Hepatocyte (in vitro differentiated cells): ENCODE measurements at regions not wholly inside any gene's neighbourhood (a gene's known extent, or its start where the extent isn't known, plus 50 kb on each side); places are given as distances from the start of the nearest gene placed in this dataset.

Experiments
- DNase-seq: peaks from one replicate; pipeline ENCODE4 v3.0.0-alpha.2; 2016; ENCODE audit warnings: low spot score
- H2AFZ ChIP-seq: fragments of 200-600 bp; sonication (generic); 2 replicates; pipeline ENCODE4 v1.6.0; 2016; ENCODE audit warnings: antibody characterized with exemption, mild to moderate bottlenecking
- H3K27ac ChIP-seq: fragments of 200-600 bp; sonication (generic); 2 replicates; pipeline ENCODE4 v1.5.1; 2016; ENCODE audit warnings: mild to moderate bottlenecking
- H3K27me3 ChIP-seq: fragments of 200-600 bp; sonication (generic); 2 replicates; pipeline ENCODE4 v1.6.1; 2016
- H3K36me3 ChIP-seq: fragments of 200-600 bp; sonication (generic); replicated peaks from 2 replicates; pipeline ENCODE4 v1.5.1; 2016; ENCODE audit warnings: low read depth; ENCODE audit not compliant: insufficient read depth
- H3K4me1 ChIP-seq: fragments of 200-600 bp; sonication (generic); 2 replicates; pipeline ENCODE4 v1.5.1; 2016; ENCODE audit warnings: mild to moderate bottlenecking, moderate library complexity; ENCODE audit not compliant: insufficient read depth
- H3K4me2 ChIP-seq: fragments of 200-600 bp; sonication (generic); 2 replicates; pipeline ENCODE4 v1.6.0; 2016
- H3K4me3 ChIP-seq: fragments of 200-600 bp; sonication (generic); 2 replicates; pipeline ENCODE4 v1.5.1; 2016; ENCODE audit warnings: mild to moderate bottlenecking
- H3K79me2 ChIP-seq: fragments of 200-600 bp; sonication (generic); 2 replicates; pipeline ENCODE4 v1.6.0; 2017; ENCODE audit warnings: mild to moderate bottlenecking
- H3K9me2 ChIP-seq: fragments of 200-600 bp; sonication (generic); replicated peaks from 2 replicates; pipeline ENCODE4 v1.6.0; 2017; ENCODE audit warnings: mild to moderate bottlenecking; ENCODE audit not compliant: insufficient read depth
- H3K9me3 ChIP-seq: fragments of 200-600 bp; sonication (generic); 2 replicates; pipeline ENCODE4 v1.5.1; 2016; ENCODE audit warnings: low read depth, mild to moderate bottlenecking
- H4K20me1 ChIP-seq: fragments of 200-600 bp; sonication (generic); 2 replicates; pipeline ENCODE4 v1.6.0; 2016; ENCODE audit warnings: mild to moderate bottlenecking; ENCODE audit not compliant: insufficient read depth, poor library complexity, severe bottlenecking
- EZH2 ChIP-seq: fragments of 200-600 bp; sonication (generic); IDR thresholded peaks from 2 replicates; pipeline ENCODE4 v1.6.1; 2016; ENCODE audit warnings: antibody characterized with exemption, mild to moderate bottlenecking, borderline replicate concordance
- EZH2phosphoT487 ChIP-seq: fragments of 200-600 bp; sonication (generic); IDR thresholded peaks from one replicate; pipeline ENCODE4 v1.6.1; 2018; ENCODE audit warnings: antibody characterized with exemption, mild to moderate bottlenecking, low read depth, moderate library complexity; ENCODE audit not compliant: unreplicated experiment, severe bottlenecking
- WGBS: methylation state at CpG from one replicate; pipeline ENCODE4 v1.1.6; 2016; ENCODE audit warnings: low lambda C conversion rate; ENCODE audit errors: missing lambda C conversion rate; 5-methylcytosine and 5-hydroxymethylcytosine counted together
- TF ChIP-seq, protein P1 (sequence below): fragments of 200-600 bp; sonication (generic); IDR thresholded peaks from 2 replicates; pipeline ENCODE4 v1.5.1; 2016; ENCODE audit warnings: antibody characterized with exemption, mild to moderate bottlenecking; ENCODE audit not compliant: poor library complexity

DNA sequence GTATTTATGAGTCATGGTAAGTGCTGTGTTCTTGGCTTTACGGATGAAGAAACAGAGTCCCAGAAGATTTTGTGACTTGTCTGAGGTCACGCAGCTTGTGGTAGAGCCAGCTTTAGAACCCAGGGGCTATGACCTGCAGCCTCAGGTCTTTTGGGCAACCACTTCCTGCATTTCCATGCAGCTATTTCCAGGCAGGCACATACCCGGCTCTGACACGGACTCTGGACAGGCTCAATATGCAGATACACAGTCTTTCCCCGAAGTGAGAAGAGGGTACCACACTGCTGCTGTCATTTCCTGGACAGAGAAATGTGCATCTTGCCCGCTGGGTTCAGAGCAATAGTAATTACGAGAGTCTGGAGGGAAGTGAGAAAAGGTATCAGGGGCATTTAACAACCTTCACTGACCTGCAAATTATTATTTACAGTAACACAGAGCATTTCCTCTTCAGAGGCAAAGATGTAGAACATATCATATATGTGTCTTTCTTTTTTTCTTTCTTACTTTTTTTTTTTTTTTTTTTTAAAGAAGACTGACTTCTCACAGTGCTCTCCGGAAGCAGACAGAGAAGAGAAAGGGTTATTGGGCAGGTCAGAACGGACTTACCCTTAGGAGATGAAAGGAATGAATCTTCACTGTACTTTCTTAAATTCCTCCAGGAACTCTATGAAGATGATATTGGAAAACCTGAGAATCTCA lies 185.1 kb downstream of the CLIC5 start:
- no peaks in the 10 kb centered on the region for H3K4me1 ChIP-seq
- H3K4me3 ChIP-seq = no peak overlapping the region
- H3K27ac ChIP-seq = no peak overlapping the region
- H3K9me2 ChIP-seq = no peaks in the 10 kb centered on the region
- H2AFZ ChIP-seq = no peak overlapping the region
- no peaks in the 10 kb centered on the region for H3K9me3 ChIP-seq
- no peak overlapping the region for H3K4me2 ChIP-seq
- TF ChIP-seq, protein P1, sequence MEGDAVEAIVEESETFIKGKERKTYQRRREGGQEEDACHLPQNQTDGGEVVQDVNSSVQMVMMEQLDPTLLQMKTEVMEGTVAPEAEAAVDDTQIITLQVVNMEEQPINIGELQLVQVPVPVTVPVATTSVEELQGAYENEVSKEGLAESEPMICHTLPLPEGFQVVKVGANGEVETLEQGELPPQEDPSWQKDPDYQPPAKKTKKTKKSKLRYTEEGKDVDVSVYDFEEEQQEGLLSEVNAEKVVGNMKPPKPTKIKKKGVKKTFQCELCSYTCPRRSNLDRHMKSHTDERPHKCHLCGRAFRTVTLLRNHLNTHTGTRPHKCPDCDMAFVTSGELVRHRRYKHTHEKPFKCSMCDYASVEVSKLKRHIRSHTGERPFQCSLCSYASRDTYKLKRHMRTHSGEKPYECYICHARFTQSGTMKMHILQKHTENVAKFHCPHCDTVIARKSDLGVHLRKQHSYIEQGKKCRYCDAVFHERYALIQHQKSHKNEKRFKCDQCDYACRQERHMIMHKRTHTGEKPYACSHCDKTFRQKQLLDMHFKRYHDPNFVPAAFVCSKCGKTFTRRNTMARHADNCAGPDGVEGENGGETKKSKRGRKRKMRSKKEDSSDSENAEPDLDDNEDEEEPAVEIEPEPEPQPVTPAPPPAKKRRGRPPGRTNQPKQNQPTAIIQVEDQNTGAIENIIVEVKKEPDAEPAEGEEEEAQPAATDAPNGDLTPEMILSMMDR = no peak
- no peak for TF ChIP-seq EZH2
- TF ChIP-seq EZH2phosphoT487 = no peak
- 54% methylated on average over 9 of the region's 9 CpGs for WGBS
- H3K27me3 ChIP-seq = no peaks in the 10 kb centered on the region
- H4K20me1 ChIP-seq = no peaks in the 10 kb centered on the region
- DNase-seq = no peak
- no peaks in the 10 kb centered on the region for H3K79me2 ChIP-seq
- no peaks in the 10 kb centered on the region for H3K36me3 ChIP-seq

DNA sequence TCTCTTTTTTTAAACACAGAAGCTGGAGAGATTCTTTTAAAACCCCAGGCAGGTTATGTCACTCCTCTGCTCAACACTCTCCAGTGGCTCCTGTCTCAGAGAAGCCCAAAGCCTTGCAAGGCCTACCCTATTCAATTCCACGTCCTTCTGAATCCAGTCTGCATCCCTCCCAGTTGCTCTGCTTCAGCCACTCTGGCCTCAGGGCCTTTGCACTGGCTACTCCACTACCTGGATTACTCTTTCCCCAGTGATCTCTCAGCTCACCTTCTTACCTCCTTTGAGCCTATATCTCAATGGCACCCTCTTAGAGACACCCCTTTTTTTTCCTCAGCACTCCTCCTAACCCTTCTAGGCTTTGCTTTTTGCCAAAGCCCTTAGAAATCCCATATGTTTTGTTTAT lies 185.8 kb downstream of the CLIC5 start:
- Histone ChIP-seq H3K27me3 (no peaks in the 10 kb centered on the region), H3K4me1 (no peaks in the 10 kb centered on the region), H3K4me3 (no peak overlapping the region), H3K36me3 (no peaks in the 10 kb centered on the region), H2AFZ (no peak overlapping the region), H3K9me2 (no peaks in the 10 kb centered on the region), H3K79me2 (no peaks in the 10 kb centered on the region), H3K9me3 (no peaks in the 10 kb centered on the region), H3K27ac (peak overlapping the region; percentile 40), H4K20me1 (no peaks in the 10 kb centered on the region), H3K4me2 (no peak overlapping the region)
- WGBS = 81% methylated on average over 1 of the region's 1 CpG
- no peak for DNase-seq
- TF ChIP-seq EZH2 (no peak), EZH2phosphoT487 (no peak)
- TF ChIP-seq, protein P1 = no peak

DNA sequence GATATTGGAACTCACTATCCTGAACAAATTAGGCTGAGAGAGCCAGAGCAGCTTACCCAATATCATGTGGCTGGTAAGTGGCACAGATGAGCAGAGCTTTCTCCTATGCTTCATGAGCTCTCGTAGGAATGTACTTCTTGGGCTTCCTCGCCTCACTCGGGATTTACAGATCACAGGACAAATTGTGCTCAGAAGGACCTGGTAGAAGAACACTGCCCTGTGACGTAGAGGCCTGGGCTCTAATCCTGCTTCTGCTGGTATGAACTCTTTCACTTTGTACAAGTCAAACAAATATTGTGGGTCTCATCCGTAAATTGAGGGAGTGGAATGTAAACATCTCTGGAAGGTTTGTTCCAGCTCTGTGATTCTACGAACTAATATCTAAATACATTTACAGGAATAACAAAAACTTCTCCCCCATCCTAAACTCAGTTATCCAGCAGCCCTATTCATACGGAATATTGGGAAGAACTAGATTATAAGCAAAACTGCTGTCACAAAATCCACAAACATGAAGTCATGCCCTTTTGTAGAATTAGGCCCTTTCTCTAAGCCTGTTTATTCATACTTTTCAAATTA lies 187.6 kb downstream of the CLIC5 start:
- Histone ChIP-seq H3K9me2 (no peaks in the 10 kb centered on the region), H3K4me1 (no peaks in the 10 kb centered on the region), H3K27ac (peak overlapping the region; percentile 74), H3K4me2 (no peak overlapping the region), H3K4me3 (no peak overlapping the region), H3K27me3 (no peaks in the 10 kb centered on the region), H3K79me2 (no peaks in the 10 kb centered on the region), H4K20me1 (no peaks in the 10 kb centered on the region), H3K36me3 (no peaks in the 10 kb centered on the region), H2AFZ (no peak overlapping the region), H3K9me3 (no peaks in the 10 kb centered on the region)
- no peak for TF ChIP-seq EZH2phosphoT487
- TF ChIP-seq, protein P1 = no peak
- no peak for TF ChIP-seq EZH2
- WGBS = 63% methylated on average over 7 of the region's 7 CpGs
- peak; percentile 45 for DNase-seq
